ENCODE measurements at regions not wholly inside any gene's neighbourhood (a gene's known extent, or its start where the extent isn't known, plus 50 kb on each side); places are given as distances from the start of the nearest gene placed in this dataset.

GRCh38 chr22:48001101-48001500 lies 1238.7 kb downstream of the TBC1D22A start:
- TF ChIP-seq CTCF (IDR thresholded peaks at IDR 0.05), result no peak
- TF ChIP-seq POLR2AphosphoS5 (IDR thresholded peaks at IDR 0.05), result no peak
- TF ChIP-seq EP300 (IDR thresholded peaks at IDR 0.05), result no peak
- TF ChIP-seq POLR2A (IDR thresholded peaks at IDR 0.05), result no peak
